NCI-H1092 treated with DMSO at 0.1 percent for 48 hours (cell line): ENCODE measurements at regions not wholly inside any gene's neighbourhood (a gene's known extent, or its start where the extent isn't known, plus 50 kb on each side); places are given as distances from the start of the nearest gene placed in this dataset.

Experiments
- DNase-seq: peaks from one replicate; lab custom pipeline; 2025; lab: John Stamatoyannopoulos, UW

DNA sequence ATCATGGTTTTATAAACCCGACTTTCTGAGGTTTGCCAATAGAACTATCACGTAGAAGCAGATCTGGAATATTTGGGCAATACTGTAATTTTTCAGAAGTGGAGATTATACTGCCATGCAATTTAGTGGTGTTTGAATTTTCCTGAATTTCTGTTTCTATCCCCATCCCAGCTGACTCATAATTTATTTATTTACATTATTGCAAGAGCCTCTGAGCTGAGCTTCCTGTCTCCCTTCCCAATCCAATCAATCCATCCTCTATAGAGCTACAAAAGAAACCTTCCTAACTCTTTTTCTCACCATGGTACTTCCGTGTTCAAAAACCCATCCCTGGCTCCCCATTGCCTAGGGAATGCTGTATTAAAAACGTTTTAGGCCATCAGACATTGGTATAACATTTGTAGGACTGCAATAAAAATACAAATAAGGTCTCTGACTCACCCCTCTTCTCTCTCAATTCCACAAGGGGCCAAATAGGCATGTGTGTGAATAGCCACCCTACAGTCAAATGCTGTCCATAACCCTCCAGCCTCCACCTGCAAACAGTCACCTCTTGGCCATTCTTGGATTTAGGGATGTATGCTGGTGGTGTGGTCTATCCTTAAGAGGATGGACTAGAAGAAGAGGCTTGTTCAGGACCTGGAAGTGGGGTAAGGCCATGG lies 190.7 kb downstream of the CD47 start:
- no peak for DNase-seq

DNA sequence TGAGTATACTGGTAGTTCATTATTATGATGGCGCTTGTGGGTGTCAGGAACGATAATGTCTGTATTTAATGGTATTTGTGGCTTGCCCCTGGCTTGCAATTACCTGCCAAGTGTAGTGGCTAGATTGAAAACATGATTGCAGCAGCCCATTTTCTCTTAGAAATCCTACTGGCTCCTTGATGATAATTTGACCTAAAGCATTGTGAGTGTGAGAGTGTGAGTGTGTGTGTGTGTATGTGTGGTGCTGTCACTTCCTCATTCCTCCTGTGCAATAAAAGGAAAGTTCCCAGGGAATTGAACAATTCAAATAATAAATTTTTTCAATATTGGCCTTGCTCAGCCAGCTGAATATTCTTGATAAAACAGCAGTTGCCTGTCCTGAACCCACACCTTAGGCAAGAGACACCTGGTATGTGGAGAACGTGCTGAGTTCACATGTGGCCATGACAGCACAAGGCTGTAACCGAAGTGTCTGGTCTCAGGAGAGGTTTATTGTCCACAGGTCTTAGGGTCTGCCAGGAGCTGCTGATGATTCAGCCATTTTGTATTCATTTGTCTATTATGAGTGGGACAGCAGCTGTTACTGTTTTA lies 193.3 kb downstream of the CD47 start:
- peak; percentile 28 for DNase-seq

DNA sequence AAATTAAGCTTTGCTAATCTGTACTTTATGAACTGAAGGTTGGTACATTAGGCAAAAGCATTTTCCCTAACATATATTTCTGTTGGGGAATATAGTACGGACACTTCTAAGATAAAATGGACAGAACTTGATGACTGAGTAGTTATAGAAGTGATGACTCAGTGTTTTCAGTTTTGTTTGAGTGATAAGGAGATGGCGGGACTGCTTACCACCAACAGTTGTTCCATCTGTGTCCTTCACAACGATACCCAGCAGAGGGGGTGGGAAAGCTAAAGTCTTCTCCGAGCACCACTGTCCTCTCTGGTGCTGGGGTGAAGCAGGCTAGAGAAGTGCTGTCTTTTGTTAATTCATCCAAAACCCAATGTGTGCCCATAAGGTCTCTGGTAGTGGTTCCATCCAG lies 195.8 kb downstream of the CD47 start:
- DNase-seq, result no peak

DNA sequence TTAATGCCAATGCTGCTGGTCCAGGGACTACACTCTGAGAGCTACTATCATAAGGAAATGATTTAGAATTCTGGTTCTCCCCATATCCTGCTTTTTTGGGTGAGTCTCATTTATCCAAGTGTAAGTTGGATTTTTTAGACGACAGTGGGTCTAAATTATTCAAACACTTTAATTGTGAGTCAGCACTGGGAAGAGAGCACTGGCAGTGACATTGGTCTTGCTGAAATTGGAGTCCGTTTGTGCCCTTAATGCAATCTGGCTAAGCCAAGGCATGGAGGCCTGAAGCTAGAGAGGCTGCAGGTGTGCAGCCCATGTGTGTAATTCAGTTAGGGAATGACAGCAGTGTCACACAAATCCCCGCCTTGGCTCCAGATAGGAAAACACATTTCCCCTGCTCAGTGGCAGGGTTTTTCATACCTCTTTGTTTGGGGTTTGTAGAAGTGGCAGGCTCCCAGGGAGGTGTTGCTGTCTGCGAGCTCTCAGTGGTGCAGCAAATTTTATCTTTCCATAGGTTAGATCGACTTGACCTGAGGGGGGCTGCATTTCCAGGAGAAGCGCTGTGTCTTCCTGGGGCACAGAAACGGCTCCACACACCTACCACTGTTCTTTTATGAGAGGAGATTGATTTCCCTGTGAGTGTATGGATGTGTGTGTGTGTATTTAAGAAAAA lies 197.7 kb downstream of the CD47 start:
- DNase-seq, result peak; percentile 18

DNA sequence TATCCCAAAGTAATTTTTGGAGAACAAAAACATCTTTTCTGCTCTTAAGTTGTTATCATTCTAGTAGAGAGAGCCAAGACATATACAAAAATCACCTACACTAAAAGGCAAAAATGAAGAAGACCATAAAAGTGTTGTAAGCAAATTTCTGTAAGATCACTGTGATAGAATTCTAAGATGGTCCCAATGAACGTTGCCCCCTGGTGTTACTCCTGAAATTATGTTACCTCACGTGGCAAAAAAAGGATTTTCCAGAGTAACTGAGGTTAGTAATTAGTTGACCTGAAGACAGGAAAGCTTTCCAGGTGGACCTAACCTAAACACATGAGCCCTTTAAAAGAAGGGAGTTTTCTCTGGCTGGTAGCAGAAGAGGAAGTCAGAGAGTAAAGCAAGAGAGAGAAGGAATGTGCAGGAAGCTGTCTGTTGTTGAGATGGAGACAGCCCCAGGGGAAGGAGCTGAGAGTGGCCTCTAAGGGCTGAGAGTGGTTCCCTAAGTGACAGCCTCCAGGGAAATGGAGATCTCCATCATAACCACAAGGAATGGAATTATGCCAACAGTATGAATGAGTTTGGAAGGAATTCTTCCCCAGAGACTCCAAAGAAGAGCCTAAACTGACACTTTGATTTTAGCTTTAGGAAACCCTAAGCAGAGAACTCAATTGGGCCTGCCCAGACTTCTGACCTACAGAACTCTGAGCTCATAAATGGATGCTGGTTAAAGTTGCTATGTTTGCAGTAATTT lies 205.9 kb downstream of the CD47 start:
- no peak for DNase-seq

DNA sequence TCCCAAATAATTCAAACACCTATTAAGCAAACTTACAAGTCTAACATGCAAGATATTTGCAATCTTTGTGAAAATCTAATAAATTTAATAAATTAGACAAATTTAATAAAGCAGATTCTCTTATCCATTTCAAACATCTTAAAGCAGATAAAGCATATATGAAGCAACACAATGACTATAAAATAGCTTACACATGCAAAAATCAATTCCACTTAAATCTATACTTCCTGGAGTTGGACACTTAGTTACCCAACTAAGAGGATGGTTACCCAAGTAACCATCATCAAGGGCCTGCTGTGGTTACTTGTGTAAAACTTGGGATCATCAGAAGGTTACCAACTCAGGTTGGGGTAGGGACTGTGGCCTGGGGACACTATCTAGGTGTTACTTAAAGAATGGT lies 206.8 kb downstream of the CD47 start:
- no peak for DNase-seq

DNA sequence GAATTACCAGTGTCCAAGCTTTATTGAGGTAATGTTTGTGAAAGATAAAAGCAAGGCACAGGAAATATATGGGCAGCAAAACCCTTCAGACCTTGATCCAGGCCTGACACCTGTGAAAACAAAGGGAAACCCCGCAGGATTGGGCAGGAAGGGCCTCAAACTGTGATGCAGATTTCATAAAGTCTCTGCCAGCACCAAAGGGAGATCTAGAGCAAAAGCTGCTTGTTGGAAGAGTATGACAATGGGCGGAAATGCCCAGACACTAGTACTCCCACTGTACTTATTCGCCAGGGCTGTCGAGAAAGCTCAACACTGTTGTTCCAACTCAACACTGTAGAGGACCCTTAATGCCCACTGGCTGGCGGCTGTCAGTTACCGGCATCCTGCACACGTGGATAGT lies 207.9 kb downstream of the CD47 start:
- DNase-seq, result no peak

DNA sequence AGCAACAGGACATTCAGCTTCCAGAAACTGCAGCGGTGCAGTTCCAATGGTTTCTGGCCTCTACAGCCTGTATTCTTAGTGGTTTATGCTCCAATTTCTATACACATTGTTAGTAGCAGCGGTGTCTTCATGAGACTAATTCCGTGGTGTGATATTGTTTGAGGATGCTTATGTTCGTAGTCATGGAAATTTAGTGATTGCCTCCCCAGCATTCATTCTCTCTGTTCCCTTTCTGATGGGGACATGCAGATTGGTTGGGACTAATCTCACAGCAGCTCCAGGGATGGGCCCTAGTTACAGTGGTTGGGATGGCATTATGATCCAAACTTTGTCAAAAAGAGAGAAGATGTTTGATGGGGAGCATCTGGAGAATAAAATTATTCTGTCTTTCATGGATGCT lies 208.6 kb downstream of the CD47 start:
- no peak for DNase-seq

DNA sequence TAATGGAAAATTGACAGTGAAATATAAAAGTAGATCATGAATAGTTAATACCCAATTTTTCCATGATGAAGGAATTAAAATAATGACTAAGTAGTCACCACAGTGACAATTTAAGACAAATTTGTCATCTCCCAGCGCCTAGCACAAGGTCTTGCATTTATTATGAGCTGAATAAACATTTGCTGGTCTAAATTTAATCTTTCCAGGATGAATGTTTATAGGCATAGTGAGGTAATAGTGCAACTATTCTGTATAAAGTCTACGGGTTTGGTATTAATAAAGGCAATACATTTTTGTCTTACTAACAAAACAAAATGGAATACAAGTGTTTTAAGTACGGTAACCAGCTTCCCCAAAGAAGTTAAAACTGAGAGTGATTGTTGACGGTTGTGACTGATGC lies 209.3 kb downstream of the CD47 start:
- DNase-seq, result no peak

DNA sequence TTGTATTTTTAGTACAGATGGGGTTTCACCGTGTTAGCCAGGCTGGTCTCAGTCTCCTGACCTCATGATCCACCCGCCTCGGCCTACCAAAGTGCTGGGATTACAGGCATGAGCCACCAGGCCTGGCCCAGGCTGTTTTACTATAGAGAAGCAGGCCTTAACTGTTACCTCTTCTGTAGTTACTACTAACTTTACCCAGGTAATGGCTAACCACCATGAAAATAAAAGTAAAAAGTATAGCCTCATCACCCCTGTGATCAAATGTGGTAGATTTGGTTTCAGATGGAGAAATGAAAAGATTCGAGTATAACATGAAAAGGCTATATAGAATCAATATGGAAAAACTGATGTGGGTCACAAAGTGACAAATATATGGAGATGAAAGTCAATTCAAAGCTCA lies 210.1 kb downstream of the CD47 start:
- no peak for DNase-seq

DNA sequence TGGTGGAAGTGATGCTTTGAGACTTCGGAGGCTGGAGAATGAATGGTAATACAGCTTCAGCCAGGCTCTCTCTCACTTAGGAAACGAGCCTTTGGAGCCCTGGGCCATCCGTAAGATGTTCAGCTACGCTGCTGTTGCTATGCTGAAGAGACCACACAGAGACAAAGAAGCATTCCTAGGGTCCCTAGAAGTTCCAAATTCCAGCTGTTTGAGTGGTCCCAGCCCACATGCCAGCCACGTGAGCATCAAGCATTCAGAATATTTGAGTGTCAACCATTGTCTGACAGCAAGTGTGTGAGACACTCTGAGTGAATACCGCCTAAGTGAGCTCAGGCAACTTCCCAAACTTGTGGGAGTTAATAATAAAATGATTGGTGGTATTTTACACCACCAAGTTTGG lies 212.9 kb downstream of the CD47 start:
- DNase-seq, result no peak

DNA sequence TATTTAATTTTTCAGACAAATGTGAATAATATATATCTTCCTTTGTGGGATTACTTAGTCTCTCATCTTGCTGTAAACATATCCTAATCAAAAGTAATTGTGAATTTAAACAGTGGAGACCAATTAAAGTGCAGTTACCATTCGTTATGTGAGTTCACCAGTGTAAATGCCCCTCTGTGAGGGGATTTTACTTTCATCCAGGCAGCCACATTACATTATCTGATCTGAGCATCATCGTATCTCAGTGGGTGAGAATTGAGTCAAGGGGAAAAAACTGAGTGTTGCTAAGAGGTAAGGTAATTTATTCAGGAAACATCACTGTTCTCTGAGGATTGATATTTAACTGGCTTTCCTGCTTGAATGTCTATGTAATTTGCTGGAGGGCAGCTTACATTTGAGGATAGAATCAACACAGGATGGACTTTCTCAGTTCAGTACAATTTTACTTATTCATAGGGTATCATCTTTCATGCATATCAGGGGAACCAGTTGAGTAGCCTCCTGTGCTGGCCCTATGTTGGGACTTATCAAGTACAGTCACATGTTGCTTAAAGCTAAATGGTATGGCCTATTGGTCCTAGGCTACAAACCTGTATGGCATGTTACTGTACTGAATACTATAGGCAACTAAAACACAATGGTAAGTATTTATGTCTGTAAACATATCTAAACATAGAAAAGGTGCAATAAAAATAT lies 219.7 kb downstream of the CD47 start:
- no peak for DNase-seq

DNA sequence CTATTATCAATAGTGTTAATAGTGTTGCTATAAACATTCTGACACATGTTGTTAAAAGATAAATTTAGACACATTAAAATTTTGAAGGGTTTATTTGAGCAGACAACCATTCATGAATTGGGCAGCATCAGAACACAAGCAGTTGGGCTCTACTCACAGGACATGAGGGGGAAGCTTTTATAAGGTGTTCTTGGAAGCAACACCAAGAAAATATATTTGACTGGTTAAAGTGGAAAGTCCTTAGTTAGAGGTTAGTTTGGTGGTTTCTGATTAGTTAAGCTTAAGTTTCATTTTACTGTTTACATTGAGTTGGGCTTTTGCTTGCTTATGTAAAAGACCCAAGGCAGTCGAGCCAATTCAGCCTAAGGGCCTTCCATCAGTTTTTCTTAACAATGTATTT lies 220.7 kb downstream of the CD47 start:
- DNase-seq, result no peak

DNA sequence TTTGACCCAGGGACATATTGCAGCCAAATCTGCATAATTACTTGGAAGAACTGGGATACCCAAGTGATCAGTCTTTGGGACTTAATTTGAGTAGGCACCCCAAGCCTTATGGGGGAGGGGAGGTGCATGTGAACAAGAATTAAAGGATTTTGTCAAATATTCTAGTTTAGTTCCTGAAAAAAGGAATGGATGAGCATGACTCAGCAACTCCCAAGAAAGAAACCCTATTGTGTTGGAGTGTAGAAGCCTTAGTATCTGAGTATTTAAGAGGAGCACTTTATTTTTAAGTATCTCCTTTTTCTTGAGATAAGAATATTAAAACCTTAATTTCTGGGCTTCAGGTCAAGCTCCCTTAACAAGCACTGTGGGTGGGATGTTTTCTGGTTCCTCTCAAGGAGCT lies 222.4 kb downstream of the CD47 start:
- no peak for DNase-seq

DNA sequence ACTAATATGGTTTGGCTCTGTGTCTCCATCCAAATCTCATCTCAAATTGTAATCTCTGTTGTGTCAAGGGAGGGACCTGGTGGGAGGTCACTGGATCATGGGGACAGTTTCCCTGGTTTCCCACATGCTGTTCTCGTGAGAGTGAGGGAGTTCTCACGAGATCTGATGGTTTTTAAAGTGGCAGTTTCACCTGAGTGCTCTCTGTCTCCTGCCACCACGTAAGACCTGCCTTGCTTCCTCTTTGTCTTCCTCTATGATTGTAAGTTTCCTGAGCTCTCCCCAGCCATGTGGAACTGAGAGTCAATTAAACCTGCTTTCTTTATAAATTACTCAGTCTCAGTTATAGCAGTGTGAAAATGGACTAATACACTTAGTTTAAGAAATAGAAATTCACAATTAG lies 228.9 kb downstream of the CD47 start:
- no peak for DNase-seq

DNA sequence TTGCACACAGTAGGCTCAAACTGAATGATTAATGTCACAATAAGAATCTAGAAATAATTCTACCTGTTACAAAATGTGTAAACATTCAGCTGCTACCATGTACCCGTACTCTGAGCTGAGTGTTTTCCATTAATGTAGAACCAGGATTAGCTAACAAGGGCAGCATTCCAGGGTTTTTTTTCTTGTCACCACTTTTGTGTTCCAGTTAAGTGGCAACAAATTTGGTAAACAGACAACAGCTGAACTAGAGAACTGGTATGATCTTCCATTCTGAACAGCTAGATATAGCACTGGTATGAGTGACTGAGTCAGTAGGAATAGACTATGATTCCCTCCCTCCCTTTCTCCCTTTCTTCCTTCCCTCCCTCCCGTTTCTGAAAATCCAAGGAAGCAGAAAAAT lies 229.4 kb downstream of the CD47 start:
- DNase-seq, result no peak
